ENCODE measurements at regions not wholly inside any gene's neighbourhood (a gene's known extent, or its start where the extent isn't known, plus 50 kb on each side); places are given as distances from the start of the nearest gene placed in this dataset.

- DNase-seq (ENCODE audit: low spot score): no peak
Measured at GRCh38 chr3:177818712-177819240, 621.5 kb upstream of the TBL1XR1 start.

GRCh38 chr3:177820683-177821316 is 623.5 kb upstream of the TBL1XR1 start:
- DNase-seq (ENCODE audit: low spot score): no peak

- DNase-seq (ENCODE audit: low spot score): no peak
Measured at GRCh38 chr3:177822681-177823096, 625.4 kb upstream of the TBL1XR1 start.

GRCh38 chr3:177823701-177824189 is 626.5 kb upstream of the TBL1XR1 start:
- DNase-seq (ENCODE audit: low spot score): no peak

GRCh38 chr3:177824190-177824786 is 627.0 kb upstream of the TBL1XR1 start:
- DNase-seq (ENCODE audit: low spot score): no peak

GRCh38 chr3:177824841-177825240 is 627.6 kb upstream of the TBL1XR1 start:
- DNase-seq (ENCODE audit: low spot score): no peak

GRCh38 chr3:177826253-177826652 is 629.0 kb upstream of the TBL1XR1 start:
- DNase-seq (ENCODE audit: low spot score): no peak

- DNase-seq (ENCODE audit: low spot score): no peak
Measured at GRCh38 chr3:177827511-177828207, 630.4 kb upstream of the TBL1XR1 start.

- no peak for DNase-seq (ENCODE audit: low spot score)
Measured at GRCh38 chr3:177828208-177828565, 630.9 kb upstream of the TBL1XR1 start.

GRCh38 chr3:177830411-177830849 is 633.1 kb upstream of the TBL1XR1 start:
- no peak for DNase-seq (ENCODE audit: low spot score)

- no peak for DNase-seq (ENCODE audit: low spot score)
Measured at GRCh38 chr3:177831361-177831760, 634.1 kb upstream of the TBL1XR1 start.

- no peak for DNase-seq (ENCODE audit: low spot score)
Measured at GRCh38 chr3:177832880-177833279, 635.6 kb upstream of the TBL1XR1 start.

GRCh38 chr3:177833332-177833731 is 636.0 kb upstream of the TBL1XR1 start:
- no peak for DNase-seq (ENCODE audit: low spot score)

- DNase-seq (ENCODE audit: low spot score): no peak
Measured at GRCh38 chr3:177835008-177835407, 637.7 kb upstream of the TBL1XR1 start.

- DNase-seq (ENCODE audit: low spot score): no peak
Measured at GRCh38 chr3:177835917-177836316, 638.6 kb upstream of the TBL1XR1 start.

GRCh38 chr3:177836671-177837070 is 639.4 kb upstream of the TBL1XR1 start:
- DNase-seq (ENCODE audit: low spot score): no peak

- no peak for DNase-seq (ENCODE audit: low spot score)
Measured at GRCh38 chr3:177837951-177838655, 640.8 kb upstream of the TBL1XR1 start.

GRCh38 chr3:177838766-177839350 is 641.6 kb upstream of the TBL1XR1 start:
- no peak for DNase-seq (ENCODE audit: low spot score)

- DNase-seq (ENCODE audit: low spot score): no peak
Measured at GRCh38 chr3:177842302-177842701, 645.0 kb upstream of the TBL1XR1 start.

GRCh38 chr3:177842743-177843734 is 645.8 kb upstream of the TBL1XR1 start:
- DNase-seq (ENCODE audit: low spot score): no peak

Measured in CD4-positive, alpha-beta T cell treated with Interleukin-2 at 100 ng/mL for 4 hours (primary cell).